Hematopoietic multipotent progenitor cell treated with erythropoietin and hydrocortisone succinate and interleukin-3 and kit ligand, for 15 days (in vitro differentiated cells): ENCODE measurements at regions not wholly inside any gene's neighbourhood (a gene's known extent, or its start where the extent isn't known, plus 50 kb on each side); places are given as distances from the start of the nearest gene placed in this dataset.

Experiments used
- DNase-seq: peaks from one replicate; pipeline ENCODE4 v3.0.0-alpha.2; 2015; ENCODE audit warnings: low spot score

GRCh38 chr13:82817133-82817532 is 1065.1 kb downstream of the SLITRK1 start:
- DNase-seq = no peak

GRCh38 chr13:82815791-82816190 is 1066.5 kb downstream of the SLITRK1 start:
- no peak for DNase-seq

GRCh38 chr13:82803341-82803740 is 1078.9 kb downstream of the SLITRK1 start:
- no peak for DNase-seq

GRCh38 chr13:82802528-82802927 is 1079.7 kb downstream of the SLITRK1 start:
- no peak for DNase-seq

GRCh38 chr13:82800391-82800790 is 1081.9 kb downstream of the SLITRK1 start:
- DNase-seq = no peak

DNA sequence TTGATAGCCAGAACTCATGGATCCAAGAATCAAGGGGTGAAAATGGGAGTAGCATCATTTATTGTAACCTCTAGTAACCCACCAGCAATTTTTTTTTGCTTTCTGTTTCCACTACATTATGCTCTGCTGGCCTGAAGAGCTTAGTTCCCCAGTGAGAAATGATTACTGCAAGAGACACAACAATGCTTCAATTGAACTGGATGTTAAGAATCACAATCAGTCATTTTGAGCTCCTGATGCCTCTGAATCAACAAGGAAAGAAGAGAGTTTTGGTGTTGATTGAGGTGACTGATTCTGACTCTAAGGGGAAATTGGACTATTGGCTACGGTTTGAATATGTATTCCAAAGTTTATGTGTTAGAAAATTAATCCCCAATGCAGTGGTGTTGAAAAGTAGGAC is 1084.4 kb downstream of the SLITRK1 start:
- no peak for DNase-seq

DNA sequence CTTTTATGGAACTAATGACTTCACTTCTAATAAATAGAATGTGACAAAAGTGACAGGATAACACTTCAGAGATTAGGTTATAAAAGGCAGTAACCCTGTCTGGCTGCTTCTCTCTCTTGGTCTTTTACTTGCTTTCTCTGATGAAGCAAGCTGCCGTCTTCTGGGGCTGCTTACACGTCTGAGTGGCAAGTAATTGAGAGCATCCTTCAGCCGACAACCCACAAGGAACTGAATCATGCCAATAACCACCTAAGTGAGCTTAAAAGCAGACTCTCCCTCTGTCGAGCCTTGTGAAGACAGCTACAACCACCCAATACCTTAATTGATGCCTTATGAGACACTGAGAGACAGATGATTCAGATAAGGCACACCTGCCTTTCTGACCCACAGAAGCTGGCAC is 1091.2 kb downstream of the SLITRK1 start:
- DNase-seq = no peak

DNA sequence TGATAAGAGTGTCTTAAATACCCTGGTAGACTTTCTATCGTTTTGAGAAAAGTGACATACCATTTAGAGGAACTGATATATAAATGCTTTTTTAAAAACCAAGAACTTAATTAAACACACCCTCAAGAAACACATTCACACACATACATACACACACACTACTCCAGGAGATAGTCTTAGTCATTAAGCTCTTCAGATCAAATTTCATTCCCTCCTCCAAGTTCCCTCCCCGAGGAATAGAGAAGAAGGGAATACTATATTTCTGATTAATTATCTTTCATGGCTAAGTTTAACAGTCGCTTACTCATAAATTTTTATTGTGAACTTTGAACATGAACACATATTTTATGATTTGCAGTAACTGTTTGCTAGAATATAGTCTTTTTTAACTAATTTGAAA is 1109.5 kb downstream of the SLITRK1 start:
- no peak for DNase-seq

GRCh38 chr13:82766732-82767321 is 1115.4 kb downstream of the SLITRK1 start:
- no peak for DNase-seq

DNA sequence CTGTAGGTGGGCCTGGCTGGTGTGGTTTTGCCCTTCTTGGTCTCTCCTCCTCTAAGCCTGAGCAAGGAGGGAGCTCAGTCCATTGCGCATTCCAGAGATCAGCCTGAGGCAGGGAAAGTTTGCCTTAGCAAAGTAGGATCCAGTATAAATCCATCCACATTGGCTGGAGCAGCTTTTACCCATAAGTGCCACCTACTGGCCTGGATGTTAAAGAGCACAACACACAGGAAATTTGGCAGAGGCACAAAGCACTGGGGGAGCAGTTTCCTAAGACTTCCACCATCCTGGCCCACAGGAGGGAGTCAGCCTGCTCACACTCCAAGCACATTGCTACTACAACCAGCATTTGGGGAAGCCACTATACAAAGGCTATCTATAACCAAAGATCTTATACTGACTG is 1124.2 kb downstream of the SLITRK1 start:
- no peak for DNase-seq

- DNase-seq = no peak
Observed at GRCh38 chr13:82751206-82751605, 1131.1 kb downstream of the SLITRK1 start.

- no peak for DNase-seq
Observed at GRCh38 chr13:82749551-82749950, 1132.7 kb downstream of the SLITRK1 start.

DNA sequence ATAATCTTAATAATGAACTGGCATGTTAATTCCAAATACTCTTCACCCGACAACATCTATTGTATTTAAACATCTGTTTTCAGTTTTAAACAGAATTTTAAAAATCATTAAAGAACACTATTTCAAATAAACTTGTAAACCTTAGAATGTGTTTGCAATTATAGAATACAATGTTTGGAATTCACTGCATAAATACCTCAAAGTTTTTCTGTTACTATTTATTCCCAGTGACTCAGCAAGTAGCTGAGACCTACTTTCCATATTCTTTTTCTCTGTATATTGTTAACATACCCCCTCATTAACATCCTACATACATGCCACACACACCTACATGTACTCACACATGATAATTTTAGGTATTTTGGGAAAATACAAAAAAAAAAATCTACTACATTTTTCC is 1134.3 kb downstream of the SLITRK1 start:
- DNase-seq = no peak

DNA sequence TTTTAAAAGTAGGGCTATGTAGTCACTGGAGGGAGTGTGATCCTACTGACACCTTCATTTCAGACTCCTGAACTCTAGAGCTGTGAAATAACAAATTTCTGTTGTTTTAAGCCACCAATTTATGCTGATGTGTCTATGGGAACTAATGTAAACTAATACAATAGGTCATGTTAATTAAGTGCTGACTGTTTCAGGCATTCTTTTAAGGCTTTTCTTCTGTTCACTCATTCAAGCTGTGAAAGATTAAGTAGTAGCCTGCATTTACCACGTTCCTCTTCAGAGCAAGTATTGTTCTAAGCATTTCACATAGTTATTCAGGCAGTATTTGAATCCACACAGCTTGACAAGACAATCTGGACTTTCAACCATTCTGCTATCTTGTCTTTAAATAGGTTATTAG is 1135.0 kb downstream of the SLITRK1 start:
- no peak for DNase-seq

- no peak for DNase-seq
Observed at GRCh38 chr13:82740442-82740841, 1141.8 kb downstream of the SLITRK1 start.

GRCh38 chr13:82739881-82740280 is 1142.4 kb downstream of the SLITRK1 start:
- no peak for DNase-seq

DNA sequence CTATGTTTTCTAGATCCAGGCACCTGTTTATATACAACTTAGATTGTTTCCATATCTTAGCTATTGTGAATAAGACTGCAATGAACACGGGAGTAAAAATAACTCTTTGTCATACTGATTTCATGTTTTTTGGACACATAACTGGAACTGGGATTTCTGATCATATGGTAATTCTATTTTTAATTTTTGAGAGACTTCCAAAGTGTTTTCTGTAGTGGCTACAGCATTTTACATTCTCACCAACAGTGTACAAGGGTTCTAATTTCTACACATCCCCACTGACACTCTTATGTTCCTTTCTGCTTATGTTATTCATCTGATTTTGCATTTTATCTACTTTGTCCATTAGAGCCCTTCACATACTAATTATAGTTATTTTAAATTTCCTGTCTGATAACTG is 1152.9 kb downstream of the SLITRK1 start:
- no peak for DNase-seq

GRCh38 chr13:82720986-82721385 is 1161.3 kb downstream of the SLITRK1 start:
- no peak for DNase-seq

DNA sequence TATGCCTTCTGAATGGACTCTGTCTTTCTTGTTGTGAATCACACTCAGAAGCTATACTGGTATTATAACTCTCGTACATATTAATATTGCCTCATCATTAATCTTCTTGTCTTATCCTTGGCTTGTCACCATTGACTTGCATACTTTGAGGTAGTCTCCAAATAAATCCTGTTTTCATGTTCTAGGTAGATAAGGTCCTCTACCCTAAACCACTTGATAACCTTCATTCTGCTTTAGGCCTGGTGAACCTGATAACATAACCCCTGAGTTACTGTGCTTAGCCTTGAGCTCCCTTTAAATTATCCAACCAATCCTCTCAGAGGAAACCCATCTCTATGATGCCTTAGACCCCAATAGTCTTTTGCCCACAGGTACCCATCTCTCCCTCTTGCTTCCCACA is 1162.3 kb downstream of the SLITRK1 start:
- no peak for DNase-seq

DNA sequence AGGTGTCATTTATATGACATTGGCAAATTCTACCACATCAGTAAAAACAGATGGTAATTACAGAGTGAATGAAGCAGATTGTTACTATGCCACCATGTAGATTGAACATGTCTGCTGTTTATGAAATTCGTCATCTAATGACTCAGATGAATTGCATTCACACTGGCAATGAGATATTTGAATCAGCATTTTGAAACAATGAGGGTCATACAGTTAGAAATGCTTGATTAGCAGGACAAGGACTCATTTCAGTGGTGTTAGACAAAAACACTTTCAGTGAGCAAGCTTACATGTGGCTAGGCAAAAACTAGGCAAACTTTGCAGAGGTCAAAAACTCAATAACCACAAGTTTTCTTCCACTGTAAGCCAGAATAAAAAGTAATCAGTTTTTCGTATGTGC is 1165.0 kb downstream of the SLITRK1 start:
- DNase-seq = no peak

DNA sequence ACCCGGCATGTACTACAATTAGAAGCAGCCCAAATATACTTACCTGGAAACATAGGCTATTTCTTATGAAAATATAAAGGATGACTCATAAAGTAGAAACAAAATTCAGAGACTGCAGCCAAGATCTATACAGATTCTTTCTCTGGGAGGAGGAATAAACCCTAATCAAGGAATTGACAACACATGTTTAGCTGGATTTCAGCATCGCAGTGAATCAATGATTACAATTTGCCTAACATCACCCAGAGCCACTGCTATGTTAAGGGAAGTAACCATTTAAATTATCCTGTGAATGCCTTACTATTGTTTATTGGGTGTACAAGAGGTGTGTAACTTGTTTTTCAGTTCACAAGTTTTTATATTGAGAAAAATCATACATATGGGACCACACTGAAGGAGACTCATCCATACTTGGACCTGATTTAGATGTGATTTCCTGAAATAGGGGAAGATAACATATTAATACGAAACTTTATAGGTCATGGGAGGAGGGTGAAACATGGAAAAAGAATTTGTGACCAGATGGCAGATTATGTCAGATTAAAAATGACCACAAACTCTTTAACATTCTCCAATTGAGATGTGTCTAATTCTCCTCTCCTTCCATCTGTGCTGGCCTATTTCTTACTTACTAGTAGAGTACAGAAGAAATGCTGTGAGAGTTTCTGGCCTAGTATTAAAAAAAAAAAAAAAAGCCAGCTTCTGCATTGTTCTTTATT is 1168.4 kb downstream of the SLITRK1 start:
- no peak for DNase-seq

DNA sequence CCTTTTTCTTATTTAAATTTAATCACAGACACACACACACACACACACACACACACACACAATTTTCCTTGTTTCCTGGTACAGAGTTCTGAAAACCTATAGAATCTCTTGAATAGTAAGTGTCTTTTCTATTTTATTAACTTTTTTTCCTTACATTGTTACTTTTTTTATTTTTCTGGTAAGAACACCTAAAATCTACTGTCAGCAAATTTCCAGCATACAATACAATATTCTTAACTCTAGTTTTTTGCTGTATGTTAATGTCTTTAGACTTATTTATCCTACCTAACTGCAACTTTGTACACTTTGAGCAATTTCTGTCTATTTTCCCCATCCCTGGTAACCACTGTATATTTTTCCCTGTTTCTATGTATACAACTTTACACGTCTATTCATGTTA is 1179.8 kb downstream of the SLITRK1 start:
- DNase-seq = no peak

GRCh38 chr13:82701020-82701419 is 1181.3 kb downstream of the SLITRK1 start:
- DNase-seq = no peak

DNA sequence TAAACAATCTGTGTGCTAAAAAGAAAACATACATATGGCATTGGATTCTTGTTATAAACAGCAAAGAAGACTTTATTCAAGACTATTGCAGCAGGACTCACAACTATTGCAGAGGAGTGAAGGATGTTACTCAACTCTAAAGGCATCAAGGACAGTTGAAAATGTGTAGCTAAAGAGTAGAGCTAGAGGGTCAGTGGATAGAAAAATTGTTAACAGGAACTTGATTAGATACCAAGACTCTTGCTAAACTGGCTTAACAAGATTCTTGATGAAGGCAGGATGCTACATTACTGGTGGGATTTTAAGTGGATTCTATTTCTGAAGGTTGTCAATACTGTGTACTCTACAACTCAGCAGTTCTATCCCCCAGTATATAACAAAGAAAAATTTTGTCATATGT is 1183.3 kb downstream of the SLITRK1 start:
- DNase-seq = no peak
